CD4-positive, alpha-beta T cell treated with Interleukin-6 for 4 hours (primary cell): ENCODE measurements at regions not wholly inside any gene's neighbourhood (a gene's known extent, or its start where the extent isn't known, plus 50 kb on each side); places are given as distances from the start of the nearest gene placed in this dataset.

Source experiments
- DNase-seq: peaks from one replicate; pipeline ENCODE4 v3.0.0-alpha.2; 2020; ENCODE audit warnings: mixed read lengths

GRCh38 chr20:9981829-9982228 lies 53.0 kb upstream of the ANKEF1 start:
- DNase-seq, result no peak

- DNase-seq, result peak; percentile 31
Measured at GRCh38 chr20:9978397-9979004, 56.3 kb upstream of the ANKEF1 start.

GRCh38 chr20:9977629-9978028 lies 57.2 kb upstream of the ANKEF1 start:
- DNase-seq, result no peak

- DNase-seq, result no peak
Measured at GRCh38 chr20:9974324-9974723, 60.5 kb upstream of the ANKEF1 start.

GRCh38 chr20:9971746-9972145 lies 63.0 kb upstream of the ANKEF1 start:
- DNase-seq, result no peak

DNA sequence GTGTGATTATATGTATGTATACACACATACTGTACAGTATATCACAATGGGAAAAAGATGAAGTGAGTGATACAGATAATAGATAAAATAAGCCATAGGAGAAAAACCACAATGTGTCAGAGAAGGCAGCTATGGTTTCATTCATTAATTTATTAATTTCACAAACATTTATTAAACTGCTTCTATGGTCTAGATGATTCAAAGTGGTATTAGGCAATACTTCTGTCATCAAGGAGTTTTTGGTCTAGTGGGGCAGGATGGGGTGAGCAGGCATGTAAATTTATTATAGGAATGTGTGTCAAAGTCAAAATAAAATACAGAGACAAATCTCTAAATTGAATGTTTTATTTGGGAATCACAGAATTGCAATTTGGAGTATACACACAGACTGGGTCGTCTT lies 65.2 kb upstream of the ANKEF1 start:
- no peak for DNase-seq

DNA sequence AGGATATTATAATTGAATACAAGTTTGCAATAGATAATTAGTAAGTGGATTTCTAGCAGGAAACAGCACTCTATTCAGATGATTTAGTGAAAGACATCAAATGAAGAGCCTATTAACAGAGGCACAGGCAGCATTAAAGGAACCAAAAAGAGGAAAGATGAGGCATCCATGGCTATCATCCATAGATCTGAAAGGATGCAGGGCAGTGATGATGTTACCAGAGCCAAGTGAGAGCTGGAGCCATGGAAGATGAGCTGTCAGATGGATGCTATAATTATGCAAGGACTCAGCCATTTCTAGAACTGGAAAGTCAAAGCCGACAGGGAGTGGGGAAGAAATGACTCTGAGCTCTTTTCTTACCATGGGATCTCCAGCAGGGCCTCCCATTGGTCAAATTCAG lies 66.8 kb upstream of the ANKEF1 start:
- no peak for DNase-seq

DNA sequence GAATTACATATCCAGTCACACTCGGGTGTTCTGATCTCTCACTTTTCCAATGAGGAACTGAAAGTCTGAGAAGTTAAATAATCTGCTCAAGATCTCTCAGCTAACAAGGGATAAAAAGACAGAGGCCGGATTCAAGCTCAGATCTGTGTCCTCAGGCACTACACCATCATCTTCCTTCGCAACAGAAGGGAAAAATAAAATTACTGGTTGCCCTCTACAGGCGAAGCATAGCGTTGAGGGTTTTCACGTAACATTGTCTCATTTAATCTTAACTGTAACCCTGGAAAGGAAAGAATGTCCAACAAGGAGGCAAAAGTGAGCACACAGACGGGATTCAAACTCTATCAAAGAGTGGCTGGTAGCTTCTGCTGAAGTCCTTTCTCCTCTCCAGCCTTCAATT lies 67.8 kb upstream of the ANKEF1 start:
- DNase-seq, result no peak

DNA sequence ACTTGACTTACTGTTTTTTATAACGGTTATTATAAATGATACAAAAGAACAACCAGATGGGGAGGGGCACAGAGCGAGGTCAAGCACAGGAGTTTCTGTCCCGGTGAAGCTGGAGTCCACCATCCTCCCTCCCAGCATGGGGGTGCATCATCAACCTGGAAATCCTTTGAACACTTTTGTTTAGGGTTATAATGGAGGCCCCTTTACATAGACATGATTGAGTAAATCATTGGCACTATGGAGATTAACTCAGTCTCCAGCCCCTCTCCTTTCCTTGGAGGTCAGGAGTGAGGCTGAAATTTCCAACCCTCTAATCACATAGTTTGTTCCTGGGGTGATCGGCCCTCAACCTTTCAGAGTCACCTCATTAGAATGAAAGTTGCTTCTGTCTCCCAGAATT lies 71.8 kb upstream of the ANKEF1 start:
- no peak for DNase-seq

DNA sequence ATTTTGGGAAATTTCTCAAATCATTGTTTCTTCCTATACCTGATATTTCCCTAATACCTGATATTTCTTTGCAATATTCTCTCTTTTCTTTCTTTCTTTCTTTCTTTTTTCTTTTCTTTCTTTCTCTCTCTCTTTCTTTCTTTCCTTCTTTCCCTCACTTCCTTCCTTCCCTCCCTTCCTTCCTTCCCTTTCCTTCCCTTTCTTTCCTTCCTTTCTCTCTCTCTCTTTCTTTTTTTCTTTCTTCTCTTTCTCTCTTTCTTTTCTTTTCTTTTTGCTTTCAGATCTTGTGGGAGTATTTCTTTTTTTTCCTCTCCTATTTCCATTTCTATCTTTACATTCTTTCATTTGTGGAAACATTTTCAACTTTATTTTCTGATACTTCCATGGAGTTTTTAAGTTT lies 76.1 kb upstream of the ANKEF1 start:
- no peak for DNase-seq

DNA sequence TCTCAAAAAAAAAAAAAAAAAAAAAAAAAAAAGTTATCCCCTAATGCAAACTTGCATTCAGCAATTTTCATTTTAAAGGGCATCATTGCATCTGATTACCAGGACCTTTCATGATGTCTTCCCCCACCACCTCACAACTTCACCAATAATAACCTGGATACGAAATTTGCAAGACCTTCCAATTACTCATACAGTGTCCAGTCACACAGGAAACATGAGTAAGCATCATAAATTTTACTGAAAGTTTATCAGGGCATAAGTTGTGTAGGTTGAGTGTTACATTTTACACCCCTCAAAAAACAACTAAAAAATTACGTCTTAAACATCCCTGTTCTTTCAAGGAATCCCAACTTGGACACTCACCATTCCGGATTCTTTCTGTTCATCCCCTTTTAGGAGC lies 79.1 kb upstream of the ANKEF1 start:
- DNase-seq, result no peak

- DNase-seq, result no peak
Measured at GRCh38 chr20:9949563-9949962, 85.2 kb upstream of the ANKEF1 start.

DNA sequence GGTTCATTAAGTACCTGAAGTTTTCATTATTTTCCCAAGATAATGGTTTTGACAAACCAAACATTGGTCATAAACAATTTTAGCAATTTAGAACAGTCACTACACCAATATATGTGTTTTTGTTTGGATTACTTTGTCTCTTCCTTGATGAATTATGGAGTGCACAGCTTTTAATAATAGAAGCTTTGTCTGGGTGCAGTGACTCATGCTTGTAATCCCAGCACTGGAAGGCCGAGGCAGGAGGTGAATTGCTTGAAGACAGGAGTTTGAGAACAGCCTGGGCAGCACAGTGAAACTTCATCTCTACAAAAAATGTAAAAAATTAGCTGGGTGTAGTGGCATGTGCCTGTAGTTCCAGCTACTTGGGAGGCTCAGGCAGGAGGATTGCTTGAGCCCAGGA lies 89.4 kb upstream of the ANKEF1 start:
- DNase-seq, result no peak

DNA sequence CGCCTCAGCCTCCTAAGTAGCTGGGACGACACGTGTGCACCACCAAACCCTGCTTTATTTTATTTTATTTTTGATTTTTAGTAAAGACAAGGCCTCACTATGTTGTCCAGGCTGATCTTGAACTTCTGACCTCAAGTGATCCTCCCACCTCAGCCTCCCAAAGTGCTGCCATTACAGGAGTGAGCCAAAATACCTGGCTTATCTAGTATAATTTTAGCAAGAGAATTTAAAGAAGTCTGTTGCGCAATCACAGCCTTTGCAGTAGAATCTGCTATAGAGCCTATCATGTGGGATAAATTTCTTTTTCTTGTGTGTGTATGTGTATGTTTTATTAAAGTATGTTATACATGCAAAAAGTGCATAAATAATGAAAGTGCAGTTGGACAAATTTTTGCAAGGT lies 92.1 kb upstream of the ANKEF1 start:
- DNase-seq, result no peak

DNA sequence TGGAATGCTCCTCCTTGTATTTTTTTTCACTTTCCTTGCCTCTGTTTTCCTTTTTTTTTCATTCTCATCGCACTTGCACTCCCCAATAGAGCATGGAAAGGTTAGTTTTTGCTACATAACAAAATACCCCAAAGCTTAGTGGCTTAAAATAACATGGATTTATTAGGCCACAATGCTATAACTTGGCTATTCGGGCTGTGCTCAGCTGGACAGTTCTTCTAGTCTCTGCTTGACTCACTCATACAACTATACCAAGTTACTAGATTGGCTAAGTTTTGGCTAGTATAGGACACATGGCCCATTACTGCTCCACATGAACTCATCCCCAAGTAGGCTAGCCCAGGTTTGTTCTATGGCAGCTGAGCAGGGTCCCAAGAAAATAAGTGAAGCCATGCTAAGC lies 94.5 kb upstream of the ANKEF1 start:
- DNase-seq, result no peak

DNA sequence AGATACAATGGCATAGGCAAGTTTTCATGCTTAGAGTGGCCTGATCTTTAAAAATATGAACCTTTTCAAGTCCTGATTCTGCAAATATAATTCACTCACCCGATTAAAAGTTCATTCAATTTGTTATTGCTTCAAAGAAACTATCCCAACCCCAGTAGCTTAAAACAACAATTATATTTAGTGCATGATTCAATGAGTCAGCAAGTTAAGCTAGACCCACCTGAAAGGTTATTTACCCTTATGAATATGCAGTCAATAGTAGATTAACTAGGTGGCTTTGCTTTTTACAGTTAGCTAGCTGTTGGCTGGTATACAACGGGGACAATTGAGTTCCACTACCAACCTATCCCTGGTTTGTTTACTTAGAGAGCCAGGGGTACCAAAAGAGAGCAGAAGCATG lies 95.6 kb upstream of the ANKEF1 start:
- DNase-seq, result no peak

- no peak for DNase-seq
Measured at GRCh38 chr20:9935285-9935684, 96.4 kb upstream of the PAK5 start.

DNA sequence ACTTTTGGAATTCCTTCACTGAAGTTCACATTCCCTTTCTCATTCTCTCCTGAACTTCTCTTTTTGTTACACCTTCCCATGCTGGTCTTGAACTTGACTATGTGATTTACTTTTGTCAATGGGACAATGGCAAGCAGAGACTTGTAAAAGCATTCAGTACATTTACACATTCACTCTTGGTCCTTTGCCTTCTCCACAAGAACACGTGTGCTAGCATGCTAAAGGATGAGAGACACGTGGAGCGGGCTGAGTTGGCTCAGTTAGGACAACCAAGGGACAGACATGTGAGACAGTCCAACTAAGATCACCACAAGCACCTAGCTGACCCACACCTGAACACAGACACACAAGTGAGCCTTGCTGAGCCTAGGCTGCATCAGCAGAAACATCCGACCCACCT lies 91.3 kb upstream of the PAK5 start:
- no peak for DNase-seq

DNA sequence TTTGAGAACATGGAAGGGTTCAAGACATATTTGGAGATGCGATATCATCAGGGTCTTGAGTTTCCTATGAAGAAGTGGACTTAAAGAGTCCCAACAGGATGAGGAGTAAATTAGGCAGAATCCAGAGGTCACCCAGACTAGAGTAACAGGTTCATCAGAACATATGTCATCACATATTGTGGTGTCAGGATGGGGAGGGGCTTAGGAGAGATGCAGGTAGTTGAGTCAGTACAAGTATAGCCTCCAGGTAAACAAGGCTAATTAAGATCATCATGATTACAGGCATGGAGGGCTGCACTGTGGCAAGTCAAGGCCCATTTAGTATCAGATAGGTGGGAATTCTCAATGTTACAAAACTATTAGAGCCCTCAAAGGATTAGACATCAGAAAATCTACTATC lies 90.1 kb upstream of the PAK5 start:
- no peak for DNase-seq

- no peak for DNase-seq
Measured at GRCh38 chr20:9928281-9928737, 89.4 kb upstream of the PAK5 start.

- no peak for DNase-seq
Measured at GRCh38 chr20:9927224-9927623, 88.3 kb upstream of the PAK5 start.

- DNase-seq, result no peak
Measured at GRCh38 chr20:9926476-9926875, 87.6 kb upstream of the PAK5 start.

GRCh38 chr20:9926007-9926406 lies 87.1 kb upstream of the PAK5 start:
- no peak for DNase-seq

- DNase-seq, result no peak
Measured at GRCh38 chr20:9923648-9924047, 84.8 kb upstream of the PAK5 start.

DNA sequence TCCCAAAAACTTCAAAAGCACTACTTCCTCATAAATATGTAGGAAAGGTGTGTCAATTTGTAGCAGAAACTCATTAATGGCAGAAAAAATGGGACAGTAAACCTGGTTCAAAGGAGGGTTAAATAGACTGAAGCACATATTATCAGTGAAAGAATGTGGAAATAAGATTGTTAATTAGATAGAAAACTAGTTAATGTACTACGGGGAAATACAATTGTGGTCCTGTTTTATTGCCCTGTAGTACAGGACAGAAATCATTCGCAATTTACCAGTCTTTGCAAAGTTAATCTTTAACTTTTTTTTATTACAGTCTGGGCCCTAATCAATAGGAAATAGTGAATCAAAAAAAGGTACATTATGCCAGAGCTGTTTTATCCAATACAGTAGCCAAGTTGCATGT lies 82.0 kb upstream of the PAK5 start:
- DNase-seq, result no peak
